ENCODE measurements at regions not wholly inside any gene's neighbourhood (a gene's known extent, or its start where the extent isn't known, plus 50 kb on each side); places are given as distances from the start of the nearest gene placed in this dataset.

DNA sequence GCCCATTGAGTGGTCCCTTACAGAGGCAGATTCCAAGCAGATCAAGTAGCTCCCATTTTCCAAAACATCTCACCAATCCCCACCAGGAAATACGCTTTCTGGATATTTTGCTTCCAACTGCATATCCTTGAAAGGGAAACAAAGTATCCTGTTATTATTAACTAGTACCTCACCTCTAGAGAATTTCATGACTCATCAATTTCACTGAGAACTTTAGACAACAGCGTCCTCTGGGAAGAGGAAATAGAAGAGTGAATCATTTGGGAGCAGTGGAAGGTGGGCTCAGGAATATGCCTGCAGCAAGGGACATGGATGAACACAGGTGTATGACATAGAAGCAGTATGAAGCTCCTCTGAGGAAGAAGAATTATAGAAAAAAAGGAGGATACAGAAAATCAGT is 186.7 kb downstream of the MARCHF11 start:
- Histone ChIP-seq H3K4me3 (no peak overlapping the region), H3F3A (ENCODE audit: insufficient read depth) (peaks cover 5% of the 10 kb centered on the region; the same call in 1 of the 2 replicates), H3K36me3 (ENCODE audit: low read depth) (no peaks in the 10 kb centered on the region), H3K9me3 (ENCODE audit: low read depth) (no peaks in the 10 kb centered on the region), H3K4me1 (ENCODE audit: insufficient read depth) (peaks cover 11% of the 10 kb centered on the region), H3K27me3 (replicated peaks; ENCODE audit: insufficient read depth) (peaks cover 9% of the 10 kb centered on the region; the same call in 1 of the 2 replicates), H2AFZ (no peak overlapping the region), H3K27ac (no peak overlapping the region), H3K79me2 (ENCODE audit: insufficient read depth) (no peaks in the 10 kb centered on the region), H3K9ac (no peak overlapping the region), H3K9me2 (ENCODE audit: insufficient read depth) (no peaks in the 10 kb centered on the region), H3K4me2 (ENCODE audit: unreplicated experiment) (peak overlapping the region; percentile 2), H4K20me1 (ENCODE audit: insufficient read depth) (no peaks in the 10 kb centered on the region)
- DNase-seq, result peak; percentile 67
- no peak for TF ChIP-seq EZH2 (IDR thresholded peaks at IDR 0.05; ENCODE audit: insufficient read depth, poor library complexity, severe bottlenecking)
- no peak for TF ChIP-seq EZH2phosphoT487 (IDR thresholded peaks at IDR 0.05; ENCODE audit: insufficient read depth, low read depth)
- in situ Hi-C loops (cut with MboI), result loop anchor here (25.0 kb wide), 1 partner anchor 531 kb away; no protein-coding TSS in a partner anchor
- 39 to 44% methylated on average over 2 of the region's 2 CpGs for WGBS, 2 experiments (ENCODE audit: low coverage in 1 of 2, low lambda C conversion rate in 2 of 2, missing lambda C conversion rate in 2 of 2)

DNA sequence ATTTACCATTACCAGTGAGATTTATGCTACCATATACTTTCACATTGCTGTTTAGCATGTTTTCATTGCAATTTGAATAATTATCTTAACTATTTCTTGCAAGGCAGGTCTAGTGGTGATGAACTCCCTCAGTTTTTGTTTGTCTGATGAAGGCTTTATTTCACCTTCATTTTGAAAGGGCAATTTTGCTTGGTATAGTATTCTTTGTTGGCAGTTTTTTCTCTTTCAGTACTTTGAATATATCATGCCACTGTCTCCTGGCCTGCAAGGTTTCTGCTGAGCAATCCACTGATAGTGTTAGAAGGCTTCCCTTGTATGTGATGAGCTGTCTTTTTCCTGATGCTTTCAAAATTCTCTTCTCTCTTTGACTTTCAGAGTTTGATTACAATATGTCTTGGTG is 188.0 kb downstream of the MARCHF11 start:
- no peak for DNase-seq
- Histone ChIP-seq H3K27me3 (replicated peaks; ENCODE audit: insufficient read depth) (0 out of 2 replicates have a peak, but pooled peaks cover under 1% of the 10 kb centered on the region), H3K4me1 (ENCODE audit: insufficient read depth) (peaks cover 11% of the 10 kb centered on the region), H3K9ac (no peak overlapping the region), H3K9me3 (ENCODE audit: low read depth) (no peaks in the 10 kb centered on the region), H3K79me2 (ENCODE audit: insufficient read depth) (no peaks in the 10 kb centered on the region), H3K27ac (no peak overlapping the region), H2AFZ (no peak overlapping the region), H3F3A (ENCODE audit: insufficient read depth) (peaks cover 5% of the 10 kb centered on the region; the same call in 1 of the 2 replicates), H3K36me3 (ENCODE audit: low read depth) (no peaks in the 10 kb centered on the region), H3K9me2 (ENCODE audit: insufficient read depth) (no peaks in the 10 kb centered on the region), H4K20me1 (ENCODE audit: insufficient read depth) (no peaks in the 10 kb centered on the region), H3K4me2 (ENCODE audit: unreplicated experiment) (no peak overlapping the region), H3K4me3 (no peak overlapping the region)
- TF ChIP-seq EZH2phosphoT487 (IDR thresholded peaks at IDR 0.05; ENCODE audit: insufficient read depth, low read depth) (no peak), EZH2 (IDR thresholded peaks at IDR 0.05; ENCODE audit: insufficient read depth, poor library complexity, severe bottlenecking) (no peak)
- in situ Hi-C loops (cut with MboI), result loop anchor here (25.0 kb wide), 1 partner anchor 529 kb away; no protein-coding TSS in a partner anchor

All from GM23248 (cell line).